ENCODE measurements at regions not wholly inside any gene's neighbourhood (a gene's known extent, or its start where the extent isn't known, plus 50 kb on each side); places are given as distances from the start of the nearest gene placed in this dataset.
"Not testable (repeated sequence)": the region's sequence is repeated elsewhere in the genome, so short reads cannot be mapped to it uniquely, and the experiment has no call there.

DNA sequence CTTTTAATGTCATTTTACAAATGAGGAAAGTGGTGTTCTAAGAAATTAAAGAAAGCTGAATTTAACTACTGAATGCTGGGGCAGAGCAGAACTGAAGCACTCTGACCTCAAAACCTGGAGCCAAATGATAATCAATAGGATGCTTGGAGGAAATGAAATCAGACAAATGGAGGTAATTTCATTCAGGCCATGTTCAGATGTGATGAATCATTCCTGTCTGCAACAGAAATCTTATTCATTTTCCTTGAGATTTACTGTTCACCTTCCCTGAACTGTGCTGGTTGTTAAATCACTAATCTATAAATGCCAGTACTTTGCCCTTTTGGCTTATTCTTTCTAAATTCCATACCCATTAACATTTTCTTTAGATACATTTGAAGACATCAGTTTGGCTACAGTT is 85.6 kb upstream of the SNX7 start:
- Histone ChIP-seq H3K27ac (ENCODE audit: low read depth, low read length) (no peak overlapping the region), H3K9me3 (ENCODE audit: control insufficient read depth, insufficient read depth, low read length) (no peaks in the 10 kb centered on the region), H3K4me1 (ENCODE audit: control insufficient read depth, insufficient read depth, low read length) (no peaks in the 10 kb centered on the region), H3K27me3 (ENCODE audit: control insufficient read depth, insufficient read depth, low read length) (no peaks in the 10 kb centered on the region), H3K9ac (ENCODE audit: low read depth, low read length) (no peak overlapping the region), H3K36me3 (ENCODE audit: control insufficient read depth, insufficient read depth, low read length) (no peaks in the 10 kb centered on the region), H3K4me3 (ENCODE audit: low read depth, low read length) (no peak overlapping the region)

GRCh38 chr1:98565951-98566350 is 95.6 kb upstream of the SNX7 start:
- Histone ChIP-seq H3K36me3 (ENCODE audit: control insufficient read depth, insufficient read depth, low read length) (no peaks in the 10 kb centered on the region), H3K4me3 (ENCODE audit: low read depth, low read length) (no peak overlapping the region), H3K4me1 (ENCODE audit: control insufficient read depth, insufficient read depth, low read length) (0 out of 2 replicates have a peak, but pooled peaks cover 10% of the 10 kb centered on the region), H3K27me3 (ENCODE audit: control insufficient read depth, insufficient read depth, low read length) (no peaks in the 10 kb centered on the region), H3K9me3 (ENCODE audit: control insufficient read depth, insufficient read depth, low read length) (peaks cover 19% of the 10 kb centered on the region), H3K27ac (ENCODE audit: low read depth, low read length) (no peak overlapping the region), H3K9ac (ENCODE audit: low read depth, low read length) (no peak overlapping the region)

GRCh38 chr1:98559291-98559690 is 102.2 kb upstream of the SNX7 start:
- no peak overlapping the region for H3K4me3 ChIP-seq (ENCODE audit: low read depth, low read length)

GRCh38 chr1:98557895-98558294 is 103.6 kb upstream of the SNX7 start:
- no peak overlapping the region for H3K9ac ChIP-seq (ENCODE audit: low read depth, low read length)
- peak overlapping the region; percentile 60 for H3K27ac ChIP-seq (ENCODE audit: low read depth, low read length)
- no peaks in the 10 kb centered on the region for H3K36me3 ChIP-seq (ENCODE audit: control insufficient read depth, insufficient read depth, low read length)
- H3K4me1 ChIP-seq (ENCODE audit: control insufficient read depth, insufficient read depth, low read length) = peaks cover 7% of the 10 kb centered on the region
- peaks cover 12% of the 10 kb centered on the region; the same call in 1 of the 2 replicates for H3K9me3 ChIP-seq (ENCODE audit: control insufficient read depth, insufficient read depth, low read length)
- no peaks in the 10 kb centered on the region for H3K27me3 ChIP-seq (ENCODE audit: control insufficient read depth, insufficient read depth, low read length)
- no peak overlapping the region for H3K4me3 ChIP-seq (ENCODE audit: low read depth, low read length)

More at GRCh38 chr1:98559291-98559690, 102.2 kb upstream of the SNX7 start:
- Histone ChIP-seq H3K27ac (ENCODE audit: low read depth, low read length) (no peak overlapping the region), H3K36me3 (ENCODE audit: control insufficient read depth, insufficient read depth, low read length) (no peaks in the 10 kb centered on the region), H3K4me1 (ENCODE audit: control insufficient read depth, insufficient read depth, low read length) (peaks cover 7% of the 10 kb centered on the region), H3K27me3 (ENCODE audit: control insufficient read depth, insufficient read depth, low read length) (no peaks in the 10 kb centered on the region), H3K9me3 (ENCODE audit: control insufficient read depth, insufficient read depth, low read length) (peaks cover 19% of the 10 kb centered on the region), H3K9ac (ENCODE audit: low read depth, low read length) (no peak overlapping the region)

DNA sequence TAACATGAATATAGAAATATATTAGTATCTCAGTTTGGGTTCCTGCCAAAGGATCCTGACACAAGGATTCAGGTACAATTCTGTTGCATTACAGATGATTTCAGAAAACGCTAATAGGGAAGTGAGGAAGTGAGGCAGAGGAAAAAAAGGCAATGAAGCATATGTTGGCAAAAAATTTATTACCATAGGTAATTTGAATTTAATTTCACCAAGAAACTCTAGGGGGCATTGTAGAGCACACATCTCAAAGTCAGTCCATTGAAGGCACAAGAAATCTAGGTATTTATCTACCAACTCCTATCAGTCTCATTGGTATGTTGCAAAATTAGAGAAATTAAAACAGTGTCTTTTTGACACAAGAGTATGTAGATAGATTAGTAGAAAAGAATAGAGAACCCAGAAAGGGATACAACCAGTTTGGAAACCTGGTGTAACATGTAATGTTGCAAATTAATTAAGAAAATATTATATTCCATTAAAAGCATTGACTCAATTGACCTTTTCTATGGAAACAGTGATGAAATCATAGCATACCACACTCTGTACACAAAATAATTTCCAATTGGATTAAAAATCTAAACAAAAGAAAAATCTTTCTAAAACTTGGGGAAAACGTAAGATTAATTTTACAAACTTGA is 104.9 kb upstream of the SNX7 start:
- H3K27ac ChIP-seq (ENCODE audit: low read depth, low read length) = no peak overlapping the region
- no peak overlapping the region for H3K4me3 ChIP-seq (ENCODE audit: low read depth, low read length)
- peaks cover 7% of the 10 kb centered on the region for H3K4me1 ChIP-seq (ENCODE audit: control insufficient read depth, insufficient read depth, low read length)
- H3K9ac ChIP-seq (ENCODE audit: low read depth, low read length) = no peak overlapping the region
- 0 out of 2 replicates have a peak, but pooled peaks cover under 1% of the 10 kb centered on the region for H3K9me3 ChIP-seq (ENCODE audit: control insufficient read depth, insufficient read depth, low read length)
- no peaks in the 10 kb centered on the region for H3K36me3 ChIP-seq (ENCODE audit: control insufficient read depth, insufficient read depth, low read length)
- no peaks in the 10 kb centered on the region for H3K27me3 ChIP-seq (ENCODE audit: control insufficient read depth, insufficient read depth, low read length)

- Histone ChIP-seq H3K27ac (ENCODE audit: low read depth, low read length) (no peak overlapping the region), H3K9ac (ENCODE audit: low read depth, low read length) (no peak overlapping the region), H3K4me1 (ENCODE audit: control insufficient read depth, insufficient read depth, low read length) (peaks cover 7% of the 10 kb centered on the region), H3K4me3 (ENCODE audit: low read depth, low read length) (no peak overlapping the region), H3K27me3 (ENCODE audit: control insufficient read depth, insufficient read depth, low read length) (no peaks in the 10 kb centered on the region), H3K36me3 (ENCODE audit: control insufficient read depth, insufficient read depth, low read length) (no peaks in the 10 kb centered on the region), H3K9me3 (ENCODE audit: control insufficient read depth, insufficient read depth, low read length) (no peaks in the 10 kb centered on the region)
These were observed 105.7 kb upstream of the SNX7 start for GRCh38 chr1:98555814-98556213.

DNA sequence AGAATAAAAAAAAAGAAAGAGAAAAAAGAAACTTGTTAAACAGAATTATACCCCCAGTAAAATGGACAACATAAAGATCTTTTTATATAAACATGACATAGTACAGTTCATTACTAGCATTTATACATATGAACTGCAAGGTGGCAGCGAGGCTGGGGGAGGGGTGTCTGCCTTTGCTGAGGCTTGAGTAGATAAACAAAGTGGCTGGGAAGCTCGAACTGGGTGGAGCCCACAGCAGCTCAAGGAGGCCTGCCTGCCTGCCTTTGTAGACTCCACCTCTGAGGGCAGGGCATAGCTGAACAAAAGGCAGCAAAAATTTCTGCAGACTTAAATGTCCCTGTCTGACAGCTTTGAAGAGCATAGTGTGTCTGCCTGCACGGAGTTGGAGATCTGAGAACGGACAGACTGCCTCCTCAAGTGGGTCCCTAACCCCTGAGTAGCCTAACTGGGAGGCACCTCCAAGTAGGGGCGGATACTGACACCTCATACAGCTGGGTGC is 108.9 kb upstream of the SNX7 start:
- H3K9ac ChIP-seq (ENCODE audit: low read depth, low read length); H3K27me3 ChIP-seq (ENCODE audit: control insufficient read depth, insufficient read depth, low read length); H3K4me1 ChIP-seq (ENCODE audit: control insufficient read depth, insufficient read depth, low read length); H3K27ac ChIP-seq (ENCODE audit: low read depth, low read length); H3K4me3 ChIP-seq (ENCODE audit: low read depth, low read length); H3K9me3 ChIP-seq (ENCODE audit: control insufficient read depth, insufficient read depth, low read length); H3K36me3 ChIP-seq (ENCODE audit: control insufficient read depth, insufficient read depth, low read length): not testable (repeated sequence)

DNA sequence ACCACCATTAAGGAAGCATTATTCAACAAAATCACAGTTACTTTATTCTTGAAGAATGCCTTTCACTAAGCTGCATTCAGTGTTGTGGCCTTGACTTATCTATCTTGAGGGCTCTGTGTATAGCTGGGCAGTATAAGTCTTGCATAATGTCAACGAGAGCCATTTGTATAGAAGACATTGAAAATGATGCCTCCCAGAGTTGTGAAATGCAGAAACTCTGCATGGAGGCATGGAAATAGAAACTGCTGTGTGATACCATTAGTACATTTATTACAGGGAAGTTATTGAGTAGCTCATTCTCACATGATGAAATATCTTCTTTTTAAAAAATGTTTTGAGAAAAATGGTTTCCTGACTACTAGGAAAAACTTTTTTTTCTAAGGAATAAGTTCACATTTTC is 111.4 kb upstream of the SNX7 start:
- no peaks in the 10 kb centered on the region for H3K27me3 ChIP-seq (ENCODE audit: control insufficient read depth, insufficient read depth, low read length)
- no peaks in the 10 kb centered on the region for H3K36me3 ChIP-seq (ENCODE audit: control insufficient read depth, insufficient read depth, low read length)
- H3K4me3 ChIP-seq (ENCODE audit: low read depth, low read length) = no peak overlapping the region
- H3K27ac ChIP-seq (ENCODE audit: low read depth, low read length) = no peak overlapping the region
- H3K4me1 ChIP-seq (ENCODE audit: control insufficient read depth, insufficient read depth, low read length) = no peaks in the 10 kb centered on the region; the same call in 1 of the 2 replicates
- H3K9me3 ChIP-seq (ENCODE audit: control insufficient read depth, insufficient read depth, low read length) = 0 out of 2 replicates have a peak, but pooled peaks cover 7% of the 10 kb centered on the region
- H3K9ac ChIP-seq (ENCODE audit: low read depth, low read length) = no peak overlapping the region

- no peak overlapping the region for H3K4me3 ChIP-seq (ENCODE audit: low read depth, low read length)
- H3K9ac ChIP-seq (ENCODE audit: low read depth, low read length) = no peak overlapping the region
- 0 out of 2 replicates have a peak, but pooled peaks cover 7% of the 10 kb centered on the region for H3K9me3 ChIP-seq (ENCODE audit: control insufficient read depth, insufficient read depth, low read length)
- H3K27ac ChIP-seq (ENCODE audit: low read depth, low read length) = no peak overlapping the region
- no peaks in the 10 kb centered on the region for H3K4me1 ChIP-seq (ENCODE audit: control insufficient read depth, insufficient read depth, low read length)
- H3K36me3 ChIP-seq (ENCODE audit: control insufficient read depth, insufficient read depth, low read length) = no peaks in the 10 kb centered on the region
- H3K27me3 ChIP-seq (ENCODE audit: control insufficient read depth, insufficient read depth, low read length) = no peaks in the 10 kb centered on the region
These were observed 115.2 kb upstream of the SNX7 start for GRCh38 chr1:98546319-98546718.

DNA sequence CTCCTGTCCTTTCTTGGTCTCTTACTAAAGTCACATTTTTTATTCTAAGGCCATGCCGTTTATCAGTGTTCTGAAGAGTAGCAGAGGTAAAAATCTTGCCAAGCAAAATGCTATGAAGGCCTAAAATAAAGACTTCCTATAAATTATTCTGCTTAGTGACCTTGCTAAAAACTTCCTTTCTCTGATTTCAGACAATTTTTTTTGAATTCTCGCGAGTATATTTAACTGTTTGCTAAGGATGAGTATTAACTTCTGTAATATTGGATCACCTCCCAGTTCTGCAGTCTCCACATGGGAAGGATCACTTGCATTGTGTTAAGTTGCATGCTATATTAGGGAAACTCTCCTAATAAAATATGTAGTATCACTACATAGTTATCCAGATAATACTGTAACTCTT is 123.4 kb upstream of the SNX7 start:
- Histone ChIP-seq H3K9me3 (ENCODE audit: control insufficient read depth, insufficient read depth, low read length) (no peaks in the 10 kb centered on the region), H3K9ac (ENCODE audit: low read depth, low read length) (no peak overlapping the region), H3K36me3 (ENCODE audit: control insufficient read depth, insufficient read depth, low read length) (no peaks in the 10 kb centered on the region), H3K27me3 (ENCODE audit: control insufficient read depth, insufficient read depth, low read length) (no peaks in the 10 kb centered on the region), H3K4me1 (ENCODE audit: control insufficient read depth, insufficient read depth, low read length) (0 out of 2 replicates have a peak, but pooled peaks cover 2% of the 10 kb centered on the region), H3K4me3 (ENCODE audit: low read depth, low read length) (no peak overlapping the region), H3K27ac (ENCODE audit: low read depth, low read length) (no peak overlapping the region)

DNA sequence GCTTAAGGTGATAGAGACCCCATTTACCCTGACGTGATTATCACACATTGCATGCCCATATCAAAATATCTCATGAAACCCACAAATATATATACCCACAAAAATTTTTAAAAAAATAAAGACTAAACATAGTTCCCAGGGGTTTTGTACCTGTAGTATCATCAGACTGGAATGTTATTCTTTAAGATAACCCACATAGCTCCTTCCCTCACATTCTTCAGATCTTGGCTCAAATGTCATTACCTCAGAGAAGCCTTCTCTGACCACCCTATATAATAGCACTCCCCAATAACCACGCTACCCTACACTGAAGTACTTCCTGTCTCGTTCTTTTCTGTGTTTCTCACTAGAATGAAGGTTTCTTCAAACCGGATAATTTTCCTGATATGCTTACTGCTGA is 138.3 kb upstream of the SNX7 start:
- no peaks in the 10 kb centered on the region for H3K27me3 ChIP-seq (ENCODE audit: control insufficient read depth, insufficient read depth, low read length)
- H3K9me3 ChIP-seq (ENCODE audit: control insufficient read depth, insufficient read depth, low read length) = peaks cover 10% of the 10 kb centered on the region; the same call in 1 of the 2 replicates
- H3K36me3 ChIP-seq (ENCODE audit: control insufficient read depth, insufficient read depth, low read length) = no peaks in the 10 kb centered on the region
- no peak overlapping the region for H3K4me3 ChIP-seq (ENCODE audit: low read depth, low read length)
- H3K27ac ChIP-seq (ENCODE audit: low read depth, low read length) = no peak overlapping the region
- no peaks in the 10 kb centered on the region for H3K4me1 ChIP-seq (ENCODE audit: control insufficient read depth, insufficient read depth, low read length)
- no peak overlapping the region for H3K9ac ChIP-seq (ENCODE audit: low read depth, low read length)

All from HUES48 (cell line).